ENCODE measurements at regions not wholly inside any gene's neighbourhood (a gene's known extent, or its start where the extent isn't known, plus 50 kb on each side); places are given as distances from the start of the nearest gene placed in this dataset.

GRCh38 chr11:86119906-86120305 lies 51.0 kb upstream of the PICALM start:
- H3K9ac ChIP-seq (replicated peaks; ENCODE audit: extremely low read depth, insufficient read depth, low read length): no peak overlapping the region
- ChIA-PET CTCF (interaction anchor here (1.7 kb wide), 1 partner anchor 74 kb away, joined by 4 read pairs; no protein-coding TSS in a partner anchor), POLR2A (no interaction called here)
- no peak for DNase-seq (ENCODE audit: low read depth, low spot score)
- no peak for FAIRE-seq
- no peak overlapping the region for H3K27ac ChIP-seq (ENCODE audit: insufficient read depth, low read depth, low read length)
- intact Hi-C loops (cut with micrococcal nuclease) (no loop called here), dilution Hi-C loops (cut with MboI; ENCODE audit: extremely low pct_ligation_motif_present, low sequenced_read_pairs) (no loop called here)
- H3K9me1 ChIP-seq (replicated peaks; ENCODE audit: control insufficient read depth, extremely low read depth, insufficient read depth, low read length): no peaks in the 10 kb centered on the region
- H3K79me2 ChIP-seq (ENCODE audit: control insufficient read depth, insufficient read depth, low read length): no peaks in the 10 kb centered on the region
- no peak overlapping the region for H3K4me3 ChIP-seq (replicated peaks in 1 of 3; ENCODE audit: insufficient read depth in 1 of 3, low read depth in 1 of 3, low read length in 3 of 3)
- H4K20me1 ChIP-seq (replicated peaks; ENCODE audit: control insufficient read depth, extremely low read depth, insufficient read depth, low read length): no peaks in the 10 kb centered on the region
- BruUV-seq (replicated peaks): no TSS peak
- TF ChIP-seq JUN (IDR thresholded peaks at IDR 0.05; ENCODE audit: borderline replicate concordance, insufficient read depth, insufficient read length, low read depth): no peak
- no peak for TF ChIP-seq MYC (IDR thresholded peaks at IDR 0.05; ENCODE audit: low read depth, low read length)
- TF ChIP-seq CTCF (IDR thresholded peaks at IDR 0.05; ENCODE audit: extremely low read depth in 1 of 2, insufficient read depth in 1 of 2, low read depth in 1 of 2, low read length in 2 of 2): no peak
- TF ChIP-seq FOS (IDR thresholded peaks at IDR 0.05; ENCODE audit: borderline replicate concordance, insufficient read depth, low read length): no peak
- no peak for TF ChIP-seq EZH2 (IDR thresholded peaks at IDR 0.05; ENCODE audit: borderline replicate concordance, low read depth, low read length, severe bottlenecking)
- TF ChIP-seq POLR2AphosphoS5 (IDR thresholded peaks at IDR 0.05; ENCODE audit: insufficient read depth, low read depth, low read length): no peak
- TF ChIP-seq MAX (IDR thresholded peaks at IDR 0.05; ENCODE audit: insufficient read depth, insufficient read length): no peak
- TF ChIP-seq POLR2A (IDR thresholded peaks at IDR 0.05; ENCODE audit: low read depth, low read length): no peak
- no peak for TF ChIP-seq GATA2 (IDR thresholded peaks at IDR 0.05; ENCODE audit: insufficient read depth, insufficient read length, low read depth, low read length)
- H2AFZ ChIP-seq (ENCODE audit: low read depth, low read length): no peak overlapping the region
- H3K9me3 ChIP-seq (replicated peaks; ENCODE audit: control insufficient read depth, insufficient read depth, low read length): no peaks in the 10 kb centered on the region
- H3K36me3 ChIP-seq (ENCODE audit: control insufficient read depth in 2 of 2, extremely low read depth in 1 of 2, insufficient read depth in 2 of 2, low read length in 2 of 2): no peaks in the 10 kb centered on the region
- no peak overlapping the region for H3K4me2 ChIP-seq (ENCODE audit: insufficient read depth, low read length)
- H3K4me1 ChIP-seq (ENCODE audit: control insufficient read depth, extremely low read depth, insufficient read depth, low read length): no peaks in the 10 kb centered on the region
- H3K27me3 ChIP-seq (ENCODE audit: control insufficient read depth in 2 of 2, insufficient read depth in 2 of 2, low read length in 2 of 2): no peaks in the 10 kb centered on the region

All from endothelial cell of umbilical vein (primary cell).